ENCODE measurements at regions not wholly inside any gene's neighbourhood (a gene's known extent, or its start where the extent isn't known, plus 50 kb on each side); places are given as distances from the start of the nearest gene placed in this dataset.

DNA sequence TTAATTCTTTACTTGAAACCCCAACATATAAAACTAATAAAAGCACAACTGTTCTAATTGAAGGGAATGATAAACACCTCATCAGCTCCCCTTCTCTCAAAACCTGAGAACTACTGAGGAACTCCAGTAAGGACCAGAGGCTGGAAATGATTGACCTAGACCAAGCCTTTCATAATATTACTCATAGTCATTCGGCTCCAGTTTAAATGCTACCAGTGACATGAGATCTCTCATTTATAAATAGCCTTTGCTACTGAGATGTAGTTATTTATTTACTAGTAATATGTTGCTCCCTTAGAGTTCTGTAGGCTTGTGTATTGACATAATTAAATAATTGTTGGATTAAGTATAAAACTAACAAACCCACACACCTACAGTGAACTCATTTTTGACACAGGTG lies 209.8 kb upstream of the PRMT6 start:
- no peak for TF ChIP-seq CTCF (IDR thresholded peaks at IDR 0.05; ENCODE audit: low read depth, low read length)
- DNase-seq = no peak

DNA sequence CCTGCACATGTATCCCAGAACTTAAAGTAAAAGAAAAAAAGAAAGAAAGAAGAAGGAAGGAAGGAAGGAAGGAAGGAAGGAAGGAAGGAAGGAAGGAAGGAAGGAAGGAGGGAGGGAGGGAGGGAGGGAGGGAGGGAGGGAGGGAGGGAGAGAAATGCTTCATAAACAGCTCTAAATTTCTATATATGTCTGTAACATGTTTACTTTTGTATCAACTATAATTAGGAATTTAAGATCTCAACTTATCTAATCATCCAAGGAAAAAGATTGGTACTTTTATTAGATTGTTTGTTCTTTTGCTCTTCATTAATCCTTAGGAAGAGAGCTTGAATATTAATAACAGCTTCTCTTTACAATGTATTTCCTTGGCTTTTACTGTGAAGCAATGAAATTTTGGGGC lies 195.4 kb upstream of the PRMT6 start:
- no peak overlapping the region for H3K4me3 ChIP-seq (ENCODE audit: low read depth, low read length)
- H3K27me3 ChIP-seq (ENCODE audit: insufficient read depth, low read depth, severe bottlenecking) = no peaks in the 10 kb centered on the region
- H3K36me3 ChIP-seq = no peaks in the 10 kb centered on the region
- no peaks in the 10 kb centered on the region for H3K9me3 ChIP-seq (ENCODE audit: severe bottlenecking)
- no peak for DNase-seq
- TF ChIP-seq CTCF (IDR thresholded peaks at IDR 0.05; ENCODE audit: low read depth, low read length) = no peak
- no peak overlapping the region for H3K27ac ChIP-seq

More for the DNA sequence above, 209.8 kb upstream of the PRMT6 start:
- H3K4me3 ChIP-seq (ENCODE audit: low read depth, low read length) = no peak overlapping the region
- no peaks in the 10 kb centered on the region for H3K36me3 ChIP-seq
- H3K9me3 ChIP-seq (ENCODE audit: severe bottlenecking) = no peaks in the 10 kb centered on the region
- no peak overlapping the region for H3K27ac ChIP-seq
- no peaks in the 10 kb centered on the region for H3K27me3 ChIP-seq (ENCODE audit: insufficient read depth, low read depth, severe bottlenecking)

- no peak for TF ChIP-seq CTCF (IDR thresholded peaks at IDR 0.05; ENCODE audit: low read depth, low read length)
- no peak overlapping the region for H3K4me3 ChIP-seq (ENCODE audit: low read depth, low read length)
Measured at GRCh38 chr1:106868828-106869227, 187.6 kb upstream of the PRMT6 start.

GRCh38 chr1:106875622-106876021 lies 180.9 kb upstream of the PRMT6 start:
- Histone ChIP-seq H3K27ac (no peak overlapping the region), H3K36me3 (no peaks in the 10 kb centered on the region), H3K27me3 (ENCODE audit: insufficient read depth, low read depth, severe bottlenecking) (no peaks in the 10 kb centered on the region), H3K9me3 (ENCODE audit: severe bottlenecking) (peaks cover 2% of the 10 kb centered on the region), H3K4me3 (ENCODE audit: low read depth, low read length) (no peak overlapping the region)
- no peak for TF ChIP-seq CTCF (IDR thresholded peaks at IDR 0.05; ENCODE audit: low read depth, low read length)
- DNase-seq = no peak

More at GRCh38 chr1:106868828-106869227, 187.6 kb upstream of the PRMT6 start:
- Histone ChIP-seq H3K36me3 (no peaks in the 10 kb centered on the region), H3K27ac (no peak overlapping the region), H3K9me3 (ENCODE audit: severe bottlenecking) (peaks cover 2% of the 10 kb centered on the region), H3K27me3 (ENCODE audit: insufficient read depth, low read depth, severe bottlenecking) (no peaks in the 10 kb centered on the region)
- DNase-seq = no peak

DNA sequence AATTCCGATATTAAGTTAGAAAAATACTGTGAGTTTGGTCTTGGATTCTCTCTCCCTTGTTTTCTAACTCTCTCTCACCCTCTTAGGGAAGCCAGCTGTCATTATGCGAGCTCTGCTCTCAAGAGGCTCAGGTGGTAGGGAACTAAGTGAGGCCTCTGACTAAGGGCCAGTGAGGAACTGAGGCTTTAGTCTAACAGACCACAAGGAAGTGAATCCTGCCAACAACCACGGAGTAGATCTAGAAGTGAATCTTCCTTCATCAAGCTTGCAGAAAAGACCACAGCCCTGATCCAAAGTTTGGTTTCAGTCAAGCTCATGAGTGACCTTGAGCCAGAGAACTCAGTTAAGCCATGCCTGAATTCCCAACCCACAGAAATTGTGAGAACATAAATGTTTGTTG lies 180.1 kb upstream of the PRMT6 start:
- H3K27ac ChIP-seq = no peak overlapping the region
- no peak overlapping the region for H3K4me3 ChIP-seq (ENCODE audit: low read depth, low read length)
- peaks cover 1% of the 10 kb centered on the region for H3K9me3 ChIP-seq (ENCODE audit: severe bottlenecking)
- DNase-seq = no peak
- TF ChIP-seq CTCF (IDR thresholded peaks at IDR 0.05; ENCODE audit: low read depth, low read length) = no peak
- H3K27me3 ChIP-seq (ENCODE audit: insufficient read depth, low read depth, severe bottlenecking) = no peaks in the 10 kb centered on the region
- no peaks in the 10 kb centered on the region for H3K36me3 ChIP-seq

DNA sequence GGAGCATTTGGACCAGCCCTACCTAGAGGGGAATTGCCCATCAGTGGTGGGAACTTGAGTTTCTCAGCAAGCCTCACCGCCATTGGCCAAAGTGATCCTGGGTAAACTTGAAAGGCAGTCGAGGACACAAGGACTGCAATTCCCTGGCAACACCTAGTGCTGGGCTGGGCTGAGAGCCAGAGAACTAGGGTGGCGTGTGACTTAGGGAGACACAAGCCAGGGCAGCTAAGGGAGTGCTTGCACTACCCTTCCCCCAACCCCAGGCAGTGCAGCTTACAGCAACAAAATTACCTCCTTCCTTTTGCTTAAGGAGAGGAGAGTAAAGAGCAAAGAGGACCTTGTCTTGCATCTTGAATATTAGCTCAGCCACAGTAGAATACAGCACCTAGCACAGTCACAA lies 176.9 kb upstream of the PRMT6 start:
- Histone ChIP-seq H3K9me3 (ENCODE audit: severe bottlenecking) (no peaks in the 10 kb centered on the region), H3K27me3 (ENCODE audit: insufficient read depth, low read depth, severe bottlenecking) (no peaks in the 10 kb centered on the region), H3K36me3 (no peaks in the 10 kb centered on the region), H3K27ac (no peak overlapping the region), H3K4me3 (ENCODE audit: low read depth, low read length) (no peak overlapping the region)
- TF ChIP-seq CTCF (IDR thresholded peaks at IDR 0.05; ENCODE audit: low read depth, low read length) = no peak
- no peak for DNase-seq

All from WERI-Rb-1 (cell line).